H9 (cell line): ENCODE measurements at regions not wholly inside any gene's neighbourhood (a gene's known extent, or its start where the extent isn't known, plus 50 kb on each side); places are given as distances from the start of the nearest gene placed in this dataset.

Source experiments
- DNase-seq: peaks from one replicate; pipeline ENCODE4 v3.0.0-alpha.2; 2017
- H2AFZ ChIP-seq: one replicate; pipeline ENCODE4 v1.6.1; 2013; ENCODE audit warnings: mild to moderate bottlenecking, low read length, control low read depth, moderate library complexity
- H2AK5ac ChIP-seq: 2 replicates; pipeline ENCODE4 v1.6.1; 2013; ENCODE audit warnings: low read length, control low read depth, mixed read lengths; ENCODE audit not compliant: insufficient read length
- H2BK120ac ChIP-seq: one replicate; pipeline ENCODE4 v1.6.1; 2013; ENCODE audit warnings: low read depth, mild to moderate bottlenecking, low read length, control low read depth, inconsistent platforms; ENCODE audit not compliant: poor library complexity, severe bottlenecking
- H2BK12ac ChIP-seq: 2 replicates; pipeline ENCODE4 v1.6.1; 2013; ENCODE audit warnings: low read length, control low read depth, mixed read lengths, low read depth; ENCODE audit not compliant: insufficient read length
- H2BK15ac ChIP-seq: 2 replicates; pipeline ENCODE4 v1.6.1; 2013; ENCODE audit warnings: low read depth, low read length, control low read depth
- H2BK20ac ChIP-seq: one replicate; pipeline ENCODE4 v1.6.1; 2013; ENCODE audit warnings: low read depth, mild to moderate bottlenecking, low read length, control low read depth, inconsistent platforms; ENCODE audit not compliant: poor library complexity, severe bottlenecking
- H2BK5ac ChIP-seq: 2 replicates; pipeline ENCODE4 v1.6.1; 2013; ENCODE audit warnings: low read length, control low read depth, mixed read lengths; ENCODE audit not compliant: insufficient read length
- H3K14ac ChIP-seq: 2 replicates; pipeline ENCODE4 v1.6.1; 2013; ENCODE audit warnings: low read length, control low read depth; ENCODE audit not compliant: insufficient read depth
- H3K18ac ChIP-seq: 2 replicates; pipeline ENCODE4 v1.6.1; 2013; ENCODE audit warnings: low read depth, mild to moderate bottlenecking, mixed read lengths, low read length, control low read depth; ENCODE audit not compliant: insufficient read length
- H3K23ac ChIP-seq: 2 replicates; pipeline ENCODE4 v1.6.1; 2013; ENCODE audit warnings: low read length, control low read depth, mixed read lengths, low read depth; ENCODE audit not compliant: insufficient read length
- H3K23me2 ChIP-seq: 2 replicates; pipeline ENCODE4 v1.6.1; 2013; ENCODE audit warnings: low read depth, mild to moderate bottlenecking, mixed read lengths, low read length, control low read depth; ENCODE audit not compliant: insufficient read length, poor library complexity, severe bottlenecking
- H3K27ac ChIP-seq: 2 replicates; pipeline ENCODE4 v1.5.1; 2013; ENCODE audit warnings: low read length, control low read depth, mixed read lengths, low read depth; ENCODE audit not compliant: insufficient read length
- H3K27me3 ChIP-seq: 2 replicates; pipeline ENCODE4 v1.6.1; 2013; ENCODE audit warnings: low read length, control low read depth, inconsistent platforms; ENCODE audit not compliant: insufficient read depth
- H3K4ac ChIP-seq: 2 replicates; pipeline ENCODE4 v1.6.1; 2013; ENCODE audit warnings: low read depth, mild to moderate bottlenecking, control low read depth, inconsistent platforms, low read length, moderate library complexity
- H3K4me1 ChIP-seq: 2 replicates; pipeline ENCODE4 v1.6.1; 2013; ENCODE audit warnings: low read length, control low read depth, inconsistent platforms; ENCODE audit not compliant: insufficient read depth
- H3K4me2 ChIP-seq: 2 replicates; pipeline ENCODE4 v1.6.1; 2013; ENCODE audit warnings: low read length, control low read depth, mixed read lengths; ENCODE audit not compliant: insufficient read length, insufficient read depth
- H3K56ac ChIP-seq: 2 replicates; pipeline ENCODE4 v1.6.1; 2013; ENCODE audit warnings: low read depth, mild to moderate bottlenecking, mixed read lengths, low read length, control low read depth; ENCODE audit not compliant: insufficient read length
- H3K79me1 ChIP-seq: 2 replicates; pipeline ENCODE4 v1.6.1; 2013; ENCODE audit warnings: low read depth, mild to moderate bottlenecking, moderate library complexity, low read length, control low read depth, inconsistent platforms; ENCODE audit not compliant: insufficient read depth, poor library complexity, severe bottlenecking
- H3K79me2 ChIP-seq: 2 replicates; pipeline ENCODE4 v1.6.1; 2013; ENCODE audit warnings: low read length, control low read depth, inconsistent platforms; ENCODE audit not compliant: insufficient read depth
- H3K9ac ChIP-seq: 2 replicates; pipeline ENCODE4 v1.6.1; 2013; ENCODE audit warnings: low read length, control low read depth, mixed read lengths; ENCODE audit not compliant: insufficient read length; ENCODE audit errors: extremely low read depth
- H3K9me3 ChIP-seq: one replicate; pipeline ENCODE4 v1.6.1; 2013; ENCODE audit warnings: low read depth, low read length, inconsistent platforms; ENCODE audit not compliant: control insufficient read depth
- H3T11ph ChIP-seq: one replicate; pipeline ENCODE4 v1.6.1; 2013; ENCODE audit warnings: mild to moderate bottlenecking, low read length, control low read depth, inconsistent platforms
- H4K20me1 ChIP-seq: one replicate; pipeline ENCODE4 v1.6.1; 2013; ENCODE audit not compliant: control insufficient read depth, insufficient read length, insufficient read depth
- H4K5ac ChIP-seq: 2 replicates; pipeline ENCODE4 v1.6.1; 2013; ENCODE audit warnings: low read depth, mild to moderate bottlenecking, mixed read lengths, low read length, control low read depth; ENCODE audit not compliant: insufficient read length
- H4K8ac ChIP-seq: replicated peaks from 2 replicates; pipeline ENCODE4 v1.6.1; 2013; ENCODE audit warnings: low read length, control low read depth, mixed read lengths, low read depth; ENCODE audit not compliant: insufficient read length
- H4K91ac ChIP-seq: 2 replicates; pipeline ENCODE4 v1.6.1; 2013; ENCODE audit warnings: low read depth, mild to moderate bottlenecking, moderate library complexity, mixed read lengths, low read length, control low read depth; ENCODE audit not compliant: insufficient read length
- H3K27ac Mint-ChIP-seq, 3 experiments: 2 replicates in 2 of 3; 3 replicates in 1 of 3; pipeline ENCODE4 v1.8.0; 2020 to 2021; ENCODE audit warnings: mixed read lengths in 3 of 3, mild to moderate bottlenecking in 1 of 3, moderate library complexity in 1 of 3
- H3K27me3 Mint-ChIP-seq: 2 replicates; pipeline ENCODE4 v1.8.0; 2021; ENCODE audit warnings: low read depth, mild to moderate bottlenecking, moderate library complexity, mixed read lengths
- H3K36me3 Mint-ChIP-seq, 3 experiments: 2 replicates in 2 of 3; 3 replicates in 1 of 3; pipeline ENCODE4 v1.8.0; 2020 to 2021; ENCODE audit warnings: low read depth in 3 of 3, mixed read lengths in 3 of 3; ENCODE audit not compliant: insufficient read depth in 1 of 3
- H3K4me1 Mint-ChIP-seq, 2 experiments: 2 replicates each; pipeline ENCODE4 v1.8.0; 2020; ENCODE audit warnings: mixed read lengths in 2 of 2
- H3K4me3 Mint-ChIP-seq, 2 experiments: 2 replicates in 1 of 2; 3 replicates in 1 of 2; pipeline ENCODE4 v1.8.0; 2020 to 2021; ENCODE audit warnings: mild to moderate bottlenecking in 2 of 2, mixed read lengths in 2 of 2, moderate library complexity in 1 of 2
- H3K9me3 Mint-ChIP-seq, 2 experiments: 2 replicates in 1 of 2; 3 replicates in 1 of 2; pipeline ENCODE4 v1.8.0; 2020; ENCODE audit warnings: mild to moderate bottlenecking in 2 of 2, mixed read lengths in 2 of 2, moderate library complexity in 1 of 2
- CTCF ChIP-seq: fragments of 200-600 bp; sonication (generic); conservative IDR thresholded peaks from 3 replicates; pipeline ENCODE4 v1.8.0; 2021; ENCODE audit warnings: antibody characterized with exemption, mild to moderate bottlenecking
- WGBS: extraction: QIAGEN DNeasy Blood & Tissue Kit; methylation state at CpG from one replicate; pipeline ENCODE4 v1.1.7; 2013; ENCODE audit warnings: missing lambda C conversion rate, low lambda C conversion rate, mixed read lengths; ENCODE audit not compliant: insufficient read length; ENCODE audit errors: extremely low coverage; 5-methylcytosine and 5-hydroxymethylcytosine counted together

- Mint-ChIP-seq H3K4me3 (no peak overlapping the region), H3K36me3 (no peaks in the 10 kb centered on the region; a peak in 1 of 7 replicates), H3K27ac (no peak overlapping the region), H3K9me3 (no peaks in the 10 kb centered on the region), H3K27me3 (peaks cover 3% of the 10 kb centered on the region; the same call in 1 of the 2 replicates), H3K4me1 (peaks cover 4 to 12% of the 10 kb centered on the region in 2 experiments; a peak in 3 of 4 replicates)
- H4K20me1 ChIP-seq: no peaks in the 10 kb centered on the region
- no peak overlapping the region for H3T11ph ChIP-seq
- H2AK5ac ChIP-seq: no peak overlapping the region
- no peak overlapping the region for H2AFZ ChIP-seq
- H3K9me3 ChIP-seq: no peaks in the 10 kb centered on the region
- no peak overlapping the region for H4K91ac ChIP-seq
- H2BK12ac ChIP-seq: no peak overlapping the region
- H3K4ac ChIP-seq: no peak overlapping the region
- DNase-seq: no peak
- no peaks in the 10 kb centered on the region for H3K4me1 ChIP-seq
- no CpG with 5 or more reads among the region's 3 CpGs for WGBS
- no peak overlapping the region for H3K18ac ChIP-seq
- no peak overlapping the region for H2BK15ac ChIP-seq
- H4K8ac ChIP-seq: no peak overlapping the region
- H3K79me1 ChIP-seq: no peaks in the 10 kb centered on the region
- no peak overlapping the region for H3K27ac ChIP-seq
- no peaks in the 10 kb centered on the region; the same call in 1 of the 2 replicates for H3K79me2 ChIP-seq
- no peak overlapping the region for H4K5ac ChIP-seq
- H3K23me2 ChIP-seq: no peaks in the 10 kb centered on the region
- H3K14ac ChIP-seq: no peak overlapping the region
- H2BK5ac ChIP-seq: no peak overlapping the region
- TF ChIP-seq CTCF: no peak
- no peak overlapping the region for H3K56ac ChIP-seq
- H3K9ac ChIP-seq: no peak overlapping the region
- no peak overlapping the region for H3K23ac ChIP-seq
- no peak overlapping the region for H2BK20ac ChIP-seq
- no peaks in the 10 kb centered on the region; the same call in 1 of the 2 replicates for H3K27me3 ChIP-seq
- no peak overlapping the region for H2BK120ac ChIP-seq
- no peak overlapping the region for H3K4me2 ChIP-seq
Measured at GRCh38 chr7:35480806-35481205, 214.1 kb downstream of the HERPUD2 start.
